ENCODE measurements at regions not wholly inside any gene's neighbourhood (a gene's known extent, or its start where the extent isn't known, plus 50 kb on each side); places are given as distances from the start of the nearest gene placed in this dataset.

DNA sequence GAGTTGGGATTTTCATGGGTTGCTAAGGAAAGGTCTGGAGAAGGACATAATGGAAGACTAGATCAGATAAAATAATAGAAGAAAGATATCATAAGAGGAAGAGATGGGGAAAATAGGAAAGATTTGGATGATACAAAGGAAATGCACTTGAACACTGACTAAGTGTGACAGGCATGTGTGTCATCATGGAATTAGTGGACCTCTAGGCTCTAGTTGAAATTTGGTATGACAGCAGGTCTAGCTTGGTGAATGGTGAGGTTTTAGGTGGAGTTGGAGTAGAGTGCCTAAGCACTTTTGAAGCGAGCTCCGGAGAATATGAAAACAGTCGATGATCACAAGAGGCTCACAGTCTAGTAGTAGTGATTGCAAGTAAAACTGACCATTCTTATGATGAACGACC, 73.0 kb upstream of the PTGS2 start:
- POLR2A ChIA-PET, result no interaction called here
- no peaks in the 10 kb centered on the region for H3K9me3 ChIP-seq (ENCODE audit: control insufficient read depth, insufficient read depth, low read depth, low read length)
- H3K27ac ChIP-seq (ENCODE audit: extremely low read depth, low read depth, low read length), result no peak overlapping the region
- CTCF ChIA-PET, result interaction anchor here (1.1 kb wide), 1 partner anchor 22 kb away, joined by 3 read pairs; no protein-coding TSS in a partner anchor
- H3K4me3 ChIP-seq (ENCODE audit: low read depth, low read length), result no peak overlapping the region
- no peaks in the 10 kb centered on the region for H3K4me1 ChIP-seq (ENCODE audit: control insufficient read depth, insufficient read depth, low read length)
- TF ChIP-seq SETDB1 (IDR thresholded peaks at IDR 0.05; ENCODE audit: insufficient read length, low read length), result no peak
- H3K36me3 ChIP-seq (ENCODE audit: control insufficient read depth in 2 of 2, insufficient read depth in 1 of 2, low read length in 2 of 2), result no peaks in the 10 kb centered on the region

DNA sequence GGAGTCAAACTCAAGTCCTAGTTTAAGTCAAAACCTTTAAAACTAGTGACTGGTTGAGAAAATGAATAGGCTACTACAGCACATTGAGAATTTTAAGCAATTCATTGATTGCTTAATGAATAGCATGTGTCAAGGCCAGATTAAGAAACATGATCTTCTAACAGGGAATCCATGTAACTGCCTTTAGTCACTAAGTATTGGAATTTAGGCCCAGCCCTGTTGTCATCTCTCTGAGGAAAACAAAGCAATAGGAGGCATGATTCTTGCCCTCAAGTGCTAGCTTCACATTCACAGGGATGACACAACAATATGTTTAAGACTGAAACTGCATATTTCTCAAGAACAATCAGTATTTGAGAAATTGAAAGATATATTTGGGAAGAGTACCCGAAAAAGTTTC, 70.0 kb upstream of the PTGS2 start:
- no peaks in the 10 kb centered on the region for H3K4me1 ChIP-seq (ENCODE audit: control insufficient read depth, insufficient read depth, low read length)
- no peak overlapping the region for H3K4me3 ChIP-seq (ENCODE audit: low read depth, low read length)
- ChIA-PET POLR2A (no interaction called here), CTCF (no interaction called here)
- no peak overlapping the region for H3K27ac ChIP-seq (ENCODE audit: extremely low read depth, low read depth, low read length)
- no peaks in the 10 kb centered on the region for H3K9me3 ChIP-seq (ENCODE audit: control insufficient read depth, insufficient read depth, low read depth, low read length)
- no peaks in the 10 kb centered on the region for H3K36me3 ChIP-seq (ENCODE audit: control insufficient read depth in 2 of 2, insufficient read depth in 1 of 2, low read length in 2 of 2)
- TF ChIP-seq ZNF624 (tag by site-specific recombination; IDR thresholded peaks at IDR 0.05), result no peak
- TF ChIP-seq KLF9 (tag by site-specific recombination; IDR thresholded peaks at IDR 0.05; ENCODE audit: low read depth), result no peak
- TF ChIP-seq, protein P1, sequence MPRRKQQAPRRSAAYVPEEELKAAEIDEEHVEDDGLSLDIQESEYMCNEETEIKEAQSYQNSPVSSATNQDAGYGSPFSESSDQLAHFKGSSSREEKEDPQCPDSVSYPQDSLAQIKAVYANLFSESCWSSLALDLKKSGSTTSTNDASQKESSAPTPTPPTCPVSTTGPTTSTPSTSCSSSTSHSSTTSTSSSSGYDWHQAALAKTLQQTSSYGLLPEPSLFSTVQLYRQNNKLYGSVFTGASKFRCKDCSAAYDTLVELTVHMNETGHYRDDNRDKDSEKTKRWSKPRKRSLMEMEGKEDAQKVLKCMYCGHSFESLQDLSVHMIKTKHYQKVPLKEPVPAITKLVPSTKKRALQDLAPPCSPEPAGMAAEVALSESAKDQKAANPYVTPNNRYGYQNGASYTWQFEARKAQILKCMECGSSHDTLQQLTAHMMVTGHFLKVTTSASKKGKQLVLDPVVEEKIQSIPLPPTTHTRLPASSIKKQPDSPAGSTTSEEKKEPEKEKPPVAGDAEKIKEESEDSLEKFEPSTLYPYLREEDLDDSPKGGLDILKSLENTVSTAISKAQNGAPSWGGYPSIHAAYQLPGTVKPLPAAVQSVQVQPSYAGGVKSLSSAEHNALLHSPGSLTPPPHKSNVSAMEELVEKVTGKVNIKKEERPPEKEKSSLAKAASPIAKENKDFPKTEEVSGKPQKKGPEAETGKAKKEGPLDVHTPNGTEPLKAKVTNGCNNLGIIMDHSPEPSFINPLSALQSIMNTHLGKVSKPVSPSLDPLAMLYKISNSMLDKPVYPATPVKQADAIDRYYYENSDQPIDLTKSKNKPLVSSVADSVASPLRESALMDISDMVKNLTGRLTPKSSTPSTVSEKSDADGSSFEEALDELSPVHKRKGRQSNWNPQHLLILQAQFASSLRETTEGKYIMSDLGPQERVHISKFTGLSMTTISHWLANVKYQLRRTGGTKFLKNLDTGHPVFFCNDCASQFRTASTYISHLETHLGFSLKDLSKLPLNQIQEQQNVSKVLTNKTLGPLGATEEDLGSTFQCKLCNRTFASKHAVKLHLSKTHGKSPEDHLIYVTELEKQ (tag by site-specific recombination; IDR thresholded peaks at IDR 0.05; ENCODE audit: borderline replicate concordance), result no peak
- no peak for TF ChIP-seq ZNF473 (tag by site-specific recombination; IDR thresholded peaks at IDR 0.05)
- TF ChIP-seq, protein P2, sequence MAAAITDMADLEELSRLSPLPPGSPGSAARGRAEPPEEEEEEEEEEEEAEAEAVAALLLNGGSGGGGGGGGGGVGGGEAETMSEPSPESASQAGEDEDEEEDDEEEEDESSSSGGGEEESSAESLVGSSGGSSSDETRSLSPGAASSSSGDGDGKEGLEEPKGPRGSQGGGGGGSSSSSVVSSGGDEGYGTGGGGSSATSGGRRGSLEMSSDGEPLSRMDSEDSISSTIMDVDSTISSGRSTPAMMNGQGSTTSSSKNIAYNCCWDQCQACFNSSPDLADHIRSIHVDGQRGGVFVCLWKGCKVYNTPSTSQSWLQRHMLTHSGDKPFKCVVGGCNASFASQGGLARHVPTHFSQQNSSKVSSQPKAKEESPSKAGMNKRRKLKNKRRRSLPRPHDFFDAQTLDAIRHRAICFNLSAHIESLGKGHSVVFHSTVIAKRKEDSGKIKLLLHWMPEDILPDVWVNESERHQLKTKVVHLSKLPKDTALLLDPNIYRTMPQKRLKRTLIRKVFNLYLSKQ (tag by site-specific recombination; IDR thresholded peaks at IDR 0.05; ENCODE audit: borderline replicate concordance), result no peak
- TF ChIP-seq ZFHX2 (tag by site-specific recombination; conservative IDR thresholded peaks at IDR 0.05), result no peak
- TF ChIP-seq, protein P3, sequence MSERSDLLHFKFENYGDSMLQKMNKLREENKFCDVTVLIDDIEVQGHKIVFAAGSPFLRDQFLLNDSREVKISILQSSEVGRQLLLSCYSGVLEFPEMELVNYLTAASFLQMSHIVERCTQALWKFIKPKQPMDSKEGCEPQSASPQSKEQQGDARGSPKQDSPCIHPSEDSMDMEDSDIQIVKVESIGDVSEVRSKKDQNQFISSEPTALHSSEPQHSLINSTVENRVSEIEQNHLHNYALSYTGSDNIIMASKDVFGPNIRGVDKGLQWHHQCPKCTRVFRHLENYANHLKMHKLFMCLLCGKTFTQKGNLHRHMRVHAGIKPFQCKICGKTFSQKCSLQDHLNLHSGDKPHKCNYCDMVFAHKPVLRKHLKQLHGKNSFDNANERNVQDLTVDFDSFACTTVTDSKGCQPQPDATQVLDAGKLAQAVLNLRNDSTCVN (tag by site-specific recombination; optimal IDR thresholded peaks at IDR 0.05), result no peak
- no peak for TF ChIP-seq HOXA7 (CRISPR knock-in tag; IDR thresholded peaks at IDR 0.05; ENCODE audit: borderline replicate concordance)
- no peak for TF ChIP-seq ZFP41 (tag by site-specific recombination; IDR thresholded peaks at IDR 0.05; ENCODE audit: borderline replicate concordance)
- no peak for TF ChIP-seq ZFP37 (tag by site-specific recombination; IDR thresholded peaks at IDR 0.05)
- TF ChIP-seq, protein P4, sequence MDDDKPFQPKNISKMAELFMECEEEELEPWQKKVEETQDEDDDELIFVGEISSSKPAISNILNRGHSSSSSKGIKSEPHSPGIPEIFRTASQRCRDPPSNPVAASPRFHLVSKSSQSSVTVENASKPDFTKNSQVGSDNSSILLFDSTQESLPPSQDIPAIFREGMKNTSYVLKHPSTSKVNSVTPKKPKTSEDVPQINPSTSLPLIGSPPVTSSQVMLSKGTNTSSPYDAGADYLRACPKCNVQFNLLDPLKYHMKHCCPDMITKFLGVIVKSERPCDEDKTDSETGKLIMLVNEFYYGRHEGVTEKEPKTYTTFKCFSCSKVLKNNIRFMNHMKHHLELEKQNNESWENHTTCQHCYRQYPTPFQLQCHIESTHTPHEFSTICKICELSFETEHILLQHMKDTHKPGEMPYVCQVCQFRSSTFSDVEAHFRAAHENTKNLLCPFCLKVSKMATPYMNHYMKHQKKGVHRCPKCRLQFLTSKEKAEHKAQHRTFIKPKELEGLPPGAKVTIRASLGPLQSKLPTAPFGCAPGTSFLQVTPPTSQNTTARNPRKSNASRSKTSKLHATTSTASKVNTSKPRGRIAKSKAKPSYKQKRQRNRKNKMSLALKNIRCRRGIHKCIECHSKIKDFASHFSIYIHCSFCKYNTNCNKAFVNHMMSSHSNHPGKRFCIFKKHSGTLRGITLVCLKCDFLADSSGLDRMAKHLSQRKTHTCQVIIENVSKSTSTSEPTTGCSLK (tag by site-specific recombination; IDR thresholded peaks at IDR 0.05), result no peak
- TF ChIP-seq ZNF571 (tag by site-specific recombination; IDR thresholded peaks at IDR 0.05), result no peak
- TF ChIP-seq, protein P5, sequence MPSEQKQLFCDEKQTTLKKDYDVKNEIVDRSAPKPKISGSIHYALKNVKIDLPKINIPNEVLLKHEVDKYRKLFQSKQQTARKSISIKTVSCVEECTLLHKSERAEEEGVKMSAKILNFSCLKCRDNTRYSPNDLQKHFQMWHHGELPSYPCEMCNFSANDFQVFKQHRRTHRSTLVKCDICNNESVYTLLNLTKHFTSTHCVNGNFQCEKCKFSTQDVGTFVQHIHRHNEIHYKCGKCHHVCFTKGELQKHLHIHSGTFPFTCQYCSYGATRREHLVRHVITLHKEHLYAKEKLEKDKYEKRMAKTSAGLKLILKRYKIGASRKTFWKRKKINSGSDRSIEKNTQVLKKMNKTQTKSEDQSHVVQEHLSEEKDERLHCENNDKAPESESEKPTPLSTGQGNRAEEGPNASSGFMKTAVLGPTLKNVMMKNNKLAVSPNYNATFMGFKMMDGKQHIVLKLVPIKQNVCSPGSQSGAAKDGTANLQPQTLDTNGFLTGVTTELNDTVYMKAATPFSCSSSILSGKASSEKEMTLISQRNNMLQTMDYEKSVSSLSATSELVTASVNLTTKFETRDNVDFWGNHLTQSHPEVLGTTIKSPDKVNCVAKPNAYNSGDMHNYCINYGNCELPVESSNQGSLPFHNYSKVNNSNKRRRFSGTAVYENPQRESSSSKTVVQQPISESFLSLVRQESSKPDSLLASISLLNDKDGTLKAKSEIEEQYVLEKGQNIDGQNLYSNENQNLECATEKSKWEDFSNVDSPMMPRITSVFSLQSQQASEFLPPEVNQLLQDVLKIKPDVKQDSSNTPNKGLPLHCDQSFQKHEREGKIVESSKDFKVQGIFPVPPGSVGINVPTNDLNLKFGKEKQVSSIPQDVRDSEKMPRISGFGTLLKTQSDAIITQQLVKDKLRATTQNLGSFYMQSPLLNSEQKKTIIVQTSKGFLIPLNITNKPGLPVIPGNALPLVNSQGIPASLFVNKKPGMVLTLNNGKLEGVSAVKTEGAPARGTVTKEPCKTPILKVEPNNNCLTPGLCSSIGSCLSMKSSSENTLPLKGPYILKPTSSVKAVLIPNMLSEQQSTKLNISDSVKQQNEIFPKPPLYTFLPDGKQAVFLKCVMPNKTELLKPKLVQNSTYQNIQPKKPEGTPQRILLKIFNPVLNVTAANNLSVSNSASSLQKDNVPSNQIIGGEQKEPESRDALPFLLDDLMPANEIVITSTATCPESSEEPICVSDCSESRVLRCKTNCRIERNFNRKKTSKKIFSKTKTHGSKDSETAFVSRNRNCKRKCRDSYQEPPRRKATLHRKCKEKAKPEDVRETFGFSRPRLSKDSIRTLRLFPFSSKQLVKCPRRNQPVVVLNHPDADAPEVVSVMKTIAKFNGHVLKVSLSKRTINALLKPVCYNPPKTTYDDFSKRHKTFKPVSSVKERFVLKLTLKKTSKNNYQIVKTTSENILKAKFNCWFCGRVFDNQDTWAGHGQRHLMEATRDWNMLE (tag by site-specific recombination; conservative IDR thresholded peaks at IDR 0.05; ENCODE audit: low read depth), result no peak
- no peak for TF ChIP-seq ZNF16 (tag by site-specific recombination; IDR thresholded peaks at IDR 0.05; ENCODE audit: low read depth)
- TF ChIP-seq SP3 (tag by site-specific recombination; IDR thresholded peaks at IDR 0.05), result no peak
- TF ChIP-seq EGR2 (tag by site-specific recombination; IDR thresholded peaks at IDR 0.05; ENCODE audit: low read depth), result no peak
- TF ChIP-seq ZBTB20 (tag by site-specific recombination; IDR thresholded peaks at IDR 0.05), result no peak
